Rectal smooth muscle tissue (tissue), 1 donor: ENCODE measurements at regions not wholly inside any gene's neighbourhood (a gene's known extent, or its start where the extent isn't known, plus 50 kb on each side); places are given as distances from the start of the nearest gene placed in this dataset.

Source experiments
- H3K27ac ChIP-seq: one replicate; pipeline ENCODE4 v1.7.0; 2013; ENCODE audit warnings: low read depth, low read length, inconsistent platforms
- H3K27me3 ChIP-seq: one replicate; pipeline ENCODE4 v1.7.0; 2013; ENCODE audit warnings: low read length; ENCODE audit not compliant: control insufficient read depth, insufficient read depth
- H3K36me3 ChIP-seq: one replicate; pipeline ENCODE4 v1.7.0; 2013; ENCODE audit warnings: low read length; ENCODE audit not compliant: control insufficient read depth, insufficient read depth
- H3K4me1 ChIP-seq: one replicate; pipeline ENCODE4 v1.7.0; 2013; ENCODE audit warnings: low read length; ENCODE audit not compliant: control insufficient read depth, insufficient read depth
- H3K4me3 ChIP-seq: one replicate; pipeline ENCODE4 v1.7.0; 2013; ENCODE audit warnings: low read length
- H3K9ac ChIP-seq: one replicate; pipeline ENCODE4 v1.7.0; 2013; ENCODE audit warnings: low read length

DNA sequence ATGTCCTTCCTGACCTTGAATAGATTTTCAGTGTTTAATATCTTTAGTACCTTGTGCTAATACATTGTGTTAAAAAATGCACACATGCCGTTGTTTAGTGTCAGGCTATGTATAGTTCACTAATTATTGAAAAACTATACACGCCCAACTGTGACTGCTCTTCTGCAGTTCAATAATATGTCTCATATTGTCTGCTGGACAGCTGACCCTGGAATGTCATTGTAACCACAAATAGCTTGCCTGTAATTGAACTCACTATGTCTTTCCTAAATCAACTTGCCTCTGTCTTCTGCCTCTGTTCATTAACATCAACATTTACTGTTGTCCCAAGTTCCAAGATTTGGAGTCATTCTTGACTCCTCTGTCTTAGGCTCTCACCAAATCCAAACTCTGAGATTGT lies 114.5 kb downstream of the TMA16 start:
- H3K27me3 ChIP-seq = no peaks in the 10 kb centered on the region
- no peak overlapping the region for H3K27ac ChIP-seq
- H3K4me1 ChIP-seq = no peaks in the 10 kb centered on the region
- no peaks in the 10 kb centered on the region for H3K36me3 ChIP-seq
- H3K4me3 ChIP-seq = no peak overlapping the region
- no peak overlapping the region for H3K9ac ChIP-seq

GRCh38 chr4:163610648-163611047 lies 116.2 kb downstream of the TMA16 start:
- peak overlapping the region; percentile 43 for H3K27ac ChIP-seq
- no peaks in the 10 kb centered on the region for H3K4me1 ChIP-seq
- no peak overlapping the region for H3K9ac ChIP-seq
- H3K4me3 ChIP-seq = no peak overlapping the region
- no peaks in the 10 kb centered on the region for H3K36me3 ChIP-seq
- no peaks in the 10 kb centered on the region for H3K27me3 ChIP-seq

GRCh38 chr4:163611182-163611581 lies 116.7 kb downstream of the TMA16 start:
- Histone ChIP-seq H3K27ac (no peak overlapping the region), H3K9ac (no peak overlapping the region), H3K27me3 (no peaks in the 10 kb centered on the region), H3K4me1 (no peaks in the 10 kb centered on the region), H3K36me3 (no peaks in the 10 kb centered on the region), H3K4me3 (no peak overlapping the region)

GRCh38 chr4:163611784-163612445 lies 117.4 kb downstream of the TMA16 start:
- no peaks in the 10 kb centered on the region for H3K4me1 ChIP-seq
- H3K9ac ChIP-seq = no peak overlapping the region
- no peak overlapping the region for H3K27ac ChIP-seq
- no peaks in the 10 kb centered on the region for H3K36me3 ChIP-seq
- H3K27me3 ChIP-seq = no peaks in the 10 kb centered on the region
- no peak overlapping the region for H3K4me3 ChIP-seq

DNA sequence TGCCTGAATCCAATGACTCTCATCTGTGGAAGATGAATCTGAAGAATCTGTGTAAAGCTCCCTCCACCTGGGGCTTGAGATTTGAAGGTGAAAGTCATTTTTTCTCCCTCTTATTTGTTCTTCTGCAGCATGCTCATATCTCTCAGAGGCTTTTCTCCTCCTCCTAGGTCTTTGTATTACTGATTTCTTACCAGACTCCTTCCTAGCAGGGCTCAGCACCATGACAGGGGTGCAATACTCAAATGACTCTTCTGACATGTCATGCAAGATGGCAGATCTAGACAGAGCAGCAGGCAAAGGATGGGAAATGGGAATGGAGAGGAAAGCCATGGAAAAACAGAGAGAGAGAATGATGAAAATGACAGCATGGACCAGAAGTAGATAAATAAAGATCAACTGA lies 118.3 kb downstream of the TMA16 start:
- Histone ChIP-seq H3K27ac (no peak overlapping the region), H3K4me1 (no peaks in the 10 kb centered on the region), H3K36me3 (no peaks in the 10 kb centered on the region), H3K4me3 (no peak overlapping the region), H3K9ac (no peak overlapping the region), H3K27me3 (no peaks in the 10 kb centered on the region)

DNA sequence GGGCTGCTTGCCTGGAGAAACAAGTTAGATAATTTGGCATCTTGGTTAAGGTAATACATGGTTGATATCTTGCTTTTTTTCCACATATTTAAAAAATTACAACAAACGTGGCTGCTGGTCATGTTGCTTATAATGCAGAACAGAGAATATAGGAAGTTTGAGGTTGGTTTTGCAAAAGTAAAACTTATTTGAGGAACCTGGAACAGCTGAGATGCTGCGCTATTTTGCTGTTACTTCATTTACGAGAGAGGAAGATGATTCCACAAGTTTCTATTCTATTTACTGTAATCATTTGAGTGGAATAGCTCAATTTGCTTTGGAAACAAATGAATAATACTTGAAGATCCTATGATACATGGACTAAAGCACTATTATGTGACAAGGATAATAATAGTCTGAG lies 118.9 kb downstream of the TMA16 start:
- Histone ChIP-seq H3K27me3 (no peaks in the 10 kb centered on the region), H3K4me3 (peak overlapping the region; percentile 29), H3K4me1 (no peaks in the 10 kb centered on the region), H3K9ac (no peak overlapping the region), H3K36me3 (no peaks in the 10 kb centered on the region), H3K27ac (no peak overlapping the region)

DNA sequence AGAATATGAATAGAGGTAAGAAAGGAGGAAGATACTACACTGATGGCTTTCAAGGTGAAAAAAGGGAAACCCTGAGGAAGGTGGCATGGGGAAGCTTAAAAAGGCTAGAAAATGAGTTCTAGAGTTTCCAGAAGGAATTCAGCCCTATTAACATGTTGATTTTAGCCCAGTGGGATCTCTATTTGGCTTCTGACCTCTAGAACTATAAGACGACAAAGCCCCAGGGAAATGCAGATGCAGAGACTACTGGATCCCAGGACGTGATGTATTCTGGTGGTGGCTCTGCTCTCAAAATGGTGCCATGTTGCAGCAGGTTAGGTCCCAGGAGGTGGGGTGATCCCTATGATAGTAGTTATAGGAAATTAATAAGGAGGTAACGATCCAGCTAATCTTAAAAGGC lies 120.4 kb downstream of the TMA16 start:
- Histone ChIP-seq H3K4me1 (no peaks in the 10 kb centered on the region), H3K9ac (no peak overlapping the region), H3K36me3 (no peaks in the 10 kb centered on the region), H3K27me3 (no peaks in the 10 kb centered on the region), H3K4me3 (no peak overlapping the region), H3K27ac (no peak overlapping the region)

GRCh38 chr4:163618845-163619244 lies 124.4 kb downstream of the TMA16 start:
- no peak overlapping the region for H3K9ac ChIP-seq
- no peak overlapping the region for H3K4me3 ChIP-seq
- H3K27me3 ChIP-seq = no peaks in the 10 kb centered on the region
- H3K27ac ChIP-seq = no peak overlapping the region
- H3K36me3 ChIP-seq = no peaks in the 10 kb centered on the region
- no peaks in the 10 kb centered on the region for H3K4me1 ChIP-seq

DNA sequence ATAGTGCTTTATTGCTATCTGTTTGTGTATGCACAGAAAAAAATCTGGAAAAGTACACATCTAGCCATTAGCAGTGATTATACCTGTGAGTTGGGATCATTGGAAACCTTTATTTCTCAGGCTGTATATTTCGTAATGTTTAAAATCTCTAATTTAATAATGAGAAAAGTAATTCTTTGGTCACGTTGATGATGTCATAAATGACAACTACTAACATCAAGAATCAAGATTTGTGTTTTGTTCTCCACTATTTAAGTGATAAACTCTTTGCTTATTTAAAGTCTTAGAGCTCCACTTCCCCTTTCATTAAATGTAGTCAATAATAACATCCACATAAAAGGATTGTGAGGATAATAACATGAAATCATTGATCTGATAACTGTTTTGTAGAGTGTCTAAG lies 126.2 kb downstream of the TMA16 start:
- no peak overlapping the region for H3K9ac ChIP-seq
- no peaks in the 10 kb centered on the region for H3K27me3 ChIP-seq
- no peaks in the 10 kb centered on the region for H3K4me1 ChIP-seq
- no peak overlapping the region for H3K27ac ChIP-seq
- H3K4me3 ChIP-seq = no peak overlapping the region
- no peaks in the 10 kb centered on the region for H3K36me3 ChIP-seq

DNA sequence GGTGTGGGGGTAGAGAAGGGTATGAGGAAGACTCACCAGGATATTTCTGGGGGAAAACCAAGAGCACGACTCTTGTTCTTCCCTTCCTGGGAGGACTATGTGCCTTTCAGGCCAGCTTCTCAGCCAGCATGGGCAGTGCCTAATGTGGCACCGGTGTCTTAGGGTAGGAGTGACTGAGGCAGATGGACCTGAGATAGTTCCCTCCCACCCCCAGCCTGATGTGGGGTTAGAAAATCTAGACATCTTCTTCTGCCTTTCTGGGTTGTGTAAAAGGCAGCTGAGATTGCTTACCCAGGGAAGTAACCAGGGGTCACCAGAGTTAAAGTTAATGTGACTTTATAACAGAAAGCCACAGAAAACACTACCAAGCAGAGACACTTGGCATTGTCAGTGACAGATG lies 127.3 kb downstream of the TMA16 start:
- Histone ChIP-seq H3K36me3 (no peaks in the 10 kb centered on the region), H3K27me3 (no peaks in the 10 kb centered on the region), H3K4me1 (no peaks in the 10 kb centered on the region), H3K9ac (no peak overlapping the region), H3K4me3 (no peak overlapping the region), H3K27ac (no peak overlapping the region)

DNA sequence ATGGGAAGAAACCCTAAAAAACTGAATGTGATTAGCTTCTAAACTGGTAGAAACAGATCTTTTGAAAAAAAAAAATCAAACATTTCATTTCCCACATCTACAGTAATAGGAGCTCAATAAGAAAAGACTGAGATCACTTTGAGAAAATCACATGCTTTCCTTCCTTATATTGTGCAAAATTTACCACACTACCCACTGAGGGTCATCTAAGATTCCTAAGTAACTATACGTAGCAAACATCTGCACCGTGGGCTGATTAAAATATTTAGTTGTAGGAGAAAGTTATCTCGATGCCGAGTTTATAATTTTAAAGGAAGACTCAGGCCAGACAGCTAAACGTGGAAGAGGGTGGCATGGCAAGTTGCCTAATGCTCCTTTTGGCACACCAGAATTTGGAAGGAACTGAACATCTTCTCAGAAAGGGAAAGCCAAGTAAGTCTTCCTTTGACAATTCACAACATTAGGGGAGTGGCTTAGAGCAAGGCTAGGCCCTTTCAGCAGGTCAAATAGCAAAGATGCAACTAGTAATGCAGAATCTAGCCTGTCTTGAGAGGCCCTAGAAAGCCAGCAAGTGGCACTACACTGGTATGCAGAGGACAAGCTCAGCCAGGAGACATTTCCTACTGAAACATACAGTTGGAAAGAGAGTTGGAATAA lies 128.0 kb downstream of the TMA16 start:
- Histone ChIP-seq H3K27me3 (no peaks in the 10 kb centered on the region), H3K36me3 (no peaks in the 10 kb centered on the region), H3K4me3 (no peak overlapping the region), H3K4me1 (no peaks in the 10 kb centered on the region), H3K27ac (no peak overlapping the region), H3K9ac (no peak overlapping the region)

- Histone ChIP-seq H3K4me3 (no peak overlapping the region), H3K4me1 (no peaks in the 10 kb centered on the region), H3K27me3 (no peaks in the 10 kb centered on the region), H3K27ac (no peak overlapping the region), H3K9ac (no peak overlapping the region), H3K36me3 (no peaks in the 10 kb centered on the region)
Measured at GRCh38 chr4:163623787-163624186, 129.3 kb downstream of the TMA16 start.

GRCh38 chr4:163624727-163625126 lies 130.2 kb downstream of the TMA16 start:
- no peaks in the 10 kb centered on the region for H3K4me1 ChIP-seq
- H3K27me3 ChIP-seq = no peaks in the 10 kb centered on the region
- no peak overlapping the region for H3K4me3 ChIP-seq
- H3K27ac ChIP-seq = no peak overlapping the region
- no peak overlapping the region for H3K9ac ChIP-seq
- H3K36me3 ChIP-seq = no peaks in the 10 kb centered on the region
